ENCODE measurements at regions not wholly inside any gene's neighbourhood (a gene's known extent, or its start where the extent isn't known, plus 50 kb on each side); places are given as distances from the start of the nearest gene placed in this dataset.

DNA sequence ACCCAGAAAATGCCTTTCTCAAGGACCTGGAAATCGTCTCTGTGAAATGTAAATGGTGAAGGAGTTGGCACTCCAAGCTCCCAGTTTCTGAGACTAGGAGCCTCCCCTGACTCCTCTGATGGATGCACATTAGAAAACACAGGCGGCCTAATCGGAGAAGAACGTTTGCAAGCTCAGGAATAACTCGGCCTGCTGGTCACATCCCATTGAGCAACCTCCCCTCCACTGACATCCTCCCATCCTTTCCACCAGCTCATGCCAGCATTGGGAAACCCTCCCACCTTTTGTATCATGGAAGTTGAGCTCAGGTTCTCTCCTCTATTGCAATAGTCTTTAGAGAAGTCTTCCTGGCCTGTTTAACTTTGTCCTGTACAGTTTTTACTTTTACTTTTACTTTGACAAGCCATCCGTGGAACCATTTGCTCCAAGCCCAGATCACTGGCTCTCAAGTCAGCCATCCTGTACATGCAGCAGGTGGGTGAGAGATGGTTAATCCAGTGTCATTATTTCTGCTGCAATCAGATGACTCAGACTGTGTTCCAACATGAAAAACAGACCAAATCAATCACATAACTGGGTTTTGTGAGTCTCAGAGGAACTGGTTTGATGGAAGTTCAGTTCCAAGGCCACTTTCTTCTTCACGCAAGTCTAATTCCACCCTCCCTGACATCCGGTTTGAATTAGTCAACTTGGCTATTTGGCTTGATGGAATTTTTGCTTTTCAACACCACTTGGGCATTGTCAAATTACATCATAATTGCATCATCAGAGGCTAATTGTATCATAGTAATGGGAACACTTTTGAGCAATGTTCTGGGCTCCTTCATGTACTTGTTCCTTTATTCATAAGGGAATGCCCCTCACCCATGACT is 619.4 kb upstream of the CDH4 start:
- Histone ChIP-seq H3K4me1 (ENCODE audit: control insufficient read depth, insufficient read depth, low read length) (no peaks in the 10 kb centered on the region), H3K9me3 (ENCODE audit: control insufficient read depth, insufficient read depth, low read length) (no peaks in the 10 kb centered on the region), H3K27ac (ENCODE audit: low read length) (no peak overlapping the region), H3K27me3 (ENCODE audit: control insufficient read depth, insufficient read depth, low read length) (no peaks in the 10 kb centered on the region), H3K4me3 (ENCODE audit: low read length) (no peak overlapping the region), H3K36me3 (ENCODE audit: control insufficient read depth, insufficient read depth, low read length) (no peaks in the 10 kb centered on the region)
- no CpG with 5 or more reads among the region's 8 CpGs for WGBS (ENCODE audit: insufficient coverage, insufficient read length)
- DNase-seq (ENCODE audit: low read depth, low spot score), result no peak

DNA sequence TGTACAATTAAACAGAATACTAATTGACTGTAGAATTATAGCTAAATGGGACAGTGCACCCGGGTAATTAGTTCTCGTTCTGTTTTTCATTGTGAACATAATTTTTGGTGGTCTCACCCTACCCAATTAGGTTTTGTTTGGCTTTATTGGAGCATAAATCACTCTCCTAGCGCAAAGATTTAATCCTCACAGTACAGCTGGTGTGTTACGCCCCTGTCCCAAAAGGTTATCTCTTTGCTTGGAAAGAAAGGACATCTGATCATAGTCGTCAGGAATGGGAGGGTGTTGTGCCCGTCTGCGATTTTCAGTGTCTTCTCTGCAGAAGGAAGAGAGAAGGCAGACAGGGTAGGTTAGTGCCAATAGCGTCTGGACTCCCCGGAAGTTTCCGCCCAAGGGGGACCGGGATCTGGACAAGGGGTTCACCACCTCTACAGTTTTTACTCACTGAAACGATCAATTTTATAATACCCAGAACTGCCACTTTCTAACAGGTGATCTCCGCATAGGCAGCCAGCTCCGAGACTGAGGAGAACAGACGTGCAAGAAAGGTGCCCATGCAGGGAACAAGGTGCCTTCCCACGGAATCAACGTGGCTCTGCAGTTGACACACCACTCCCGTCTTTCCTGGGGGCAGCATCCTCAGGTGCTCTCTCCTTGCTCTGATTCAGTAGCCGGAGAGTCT is 617.4 kb upstream of the CDH4 start:
- no peaks in the 10 kb centered on the region for H3K36me3 ChIP-seq (ENCODE audit: control insufficient read depth, insufficient read depth, low read length)
- DNase-seq (ENCODE audit: low read depth, low spot score), result no peak
- H3K4me1 ChIP-seq (ENCODE audit: control insufficient read depth, insufficient read depth, low read length), result no peaks in the 10 kb centered on the region
- H3K27me3 ChIP-seq (ENCODE audit: control insufficient read depth, insufficient read depth, low read length), result no peaks in the 10 kb centered on the region
- WGBS (ENCODE audit: insufficient coverage, insufficient read length), result no CpG with 5 or more reads among the region's 19 CpGs
- H3K27ac ChIP-seq (ENCODE audit: low read length), result no peak overlapping the region
- H3K4me3 ChIP-seq (ENCODE audit: low read length), result no peak overlapping the region
- no peaks in the 10 kb centered on the region for H3K9me3 ChIP-seq (ENCODE audit: control insufficient read depth, insufficient read depth, low read length)

DNA sequence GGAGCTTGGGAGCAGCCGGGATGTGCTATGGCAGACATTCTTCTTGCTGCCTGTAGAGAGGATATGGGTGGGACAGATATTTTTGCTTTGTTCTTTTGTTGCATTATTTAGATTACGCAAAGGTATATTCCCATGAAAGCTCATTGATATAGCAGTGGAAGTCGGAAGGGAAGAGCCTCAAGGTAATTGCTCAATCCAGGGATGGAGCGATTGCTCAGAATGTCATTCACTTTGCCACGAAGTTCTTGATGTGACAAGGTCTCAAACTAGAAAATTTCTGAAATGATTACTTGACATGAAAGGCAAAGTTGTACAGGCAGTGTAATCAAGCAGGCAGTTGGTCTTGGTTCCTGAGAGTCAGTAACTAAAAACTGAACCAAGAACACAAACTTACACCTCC is 615.6 kb upstream of the CDH4 start:
- no peak overlapping the region for H3K4me3 ChIP-seq (ENCODE audit: low read length)
- H3K9me3 ChIP-seq (ENCODE audit: control insufficient read depth, insufficient read depth, low read length), result no peaks in the 10 kb centered on the region
- no peaks in the 10 kb centered on the region for H3K27me3 ChIP-seq (ENCODE audit: control insufficient read depth, insufficient read depth, low read length)
- H3K27ac ChIP-seq (ENCODE audit: low read length), result no peak overlapping the region
- no peak for DNase-seq (ENCODE audit: low read depth, low spot score)
- WGBS (ENCODE audit: insufficient coverage, insufficient read length), result no CpG with 5 or more reads among the region's 5 CpGs
- H3K36me3 ChIP-seq (ENCODE audit: control insufficient read depth, insufficient read depth, low read length), result no peaks in the 10 kb centered on the region
- H3K4me1 ChIP-seq (ENCODE audit: control insufficient read depth, insufficient read depth, low read length), result no peaks in the 10 kb centered on the region

- H3K36me3 ChIP-seq (ENCODE audit: control insufficient read depth, insufficient read depth, low read length), result no peaks in the 10 kb centered on the region
- no peak overlapping the region for H3K4me3 ChIP-seq (ENCODE audit: low read length)
- H3K27ac ChIP-seq (ENCODE audit: low read length), result no peak overlapping the region
- no CpG with 5 or more reads among the region's 6 CpGs for WGBS (ENCODE audit: insufficient coverage, insufficient read length)
- H3K27me3 ChIP-seq (ENCODE audit: control insufficient read depth, insufficient read depth, low read length), result no peaks in the 10 kb centered on the region
- H3K4me1 ChIP-seq (ENCODE audit: control insufficient read depth, insufficient read depth, low read length), result no peaks in the 10 kb centered on the region
- H3K9me3 ChIP-seq (ENCODE audit: control insufficient read depth, insufficient read depth, low read length), result no peaks in the 10 kb centered on the region
- no peak for DNase-seq (ENCODE audit: low read depth, low spot score)
These were observed 614.3 kb upstream of the CDH4 start for GRCh38 chr20:60637801-60638200.

- no peaks in the 10 kb centered on the region for H3K27me3 ChIP-seq (ENCODE audit: control insufficient read depth, insufficient read depth, low read length)
- H3K9me3 ChIP-seq (ENCODE audit: control insufficient read depth, insufficient read depth, low read length), result no peaks in the 10 kb centered on the region
- WGBS (ENCODE audit: insufficient coverage, insufficient read length), result no CpG with 5 or more reads among the region's 4 CpGs
- DNase-seq (ENCODE audit: low read depth, low spot score), result no peak
- no peak overlapping the region for H3K4me3 ChIP-seq (ENCODE audit: low read length)
- H3K4me1 ChIP-seq (ENCODE audit: control insufficient read depth, insufficient read depth, low read length), result no peaks in the 10 kb centered on the region
- no peaks in the 10 kb centered on the region for H3K36me3 ChIP-seq (ENCODE audit: control insufficient read depth, insufficient read depth, low read length)
- H3K27ac ChIP-seq (ENCODE audit: low read length), result no peak overlapping the region
These were observed 613.5 kb upstream of the CDH4 start for GRCh38 chr20:60638430-60639098.

DNA sequence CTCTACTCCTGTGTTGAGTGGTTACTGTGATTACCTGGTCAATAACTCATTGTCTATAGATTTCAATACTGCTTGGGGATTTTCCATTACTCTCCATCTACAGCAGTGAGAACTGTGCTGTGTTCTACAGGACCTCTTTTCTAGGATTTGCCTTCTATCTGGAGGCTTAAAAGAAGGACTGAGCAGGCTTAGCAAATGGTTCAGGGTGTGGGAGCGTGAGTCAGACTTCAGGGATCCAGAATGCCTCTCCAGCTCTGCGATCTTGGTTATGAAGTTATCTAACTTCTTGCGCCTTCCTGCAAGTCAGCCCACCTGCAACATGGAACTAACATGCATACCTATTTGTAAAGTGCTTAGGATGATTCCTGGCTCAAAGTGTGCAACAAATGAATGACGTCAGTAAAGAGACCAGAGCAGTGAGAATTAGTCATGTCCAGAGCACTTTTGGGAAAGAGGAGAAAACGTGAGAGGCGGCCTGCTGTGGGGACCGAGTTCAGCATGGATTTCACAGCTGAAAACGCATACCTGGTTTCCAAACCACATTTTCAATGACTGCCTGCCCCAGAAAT is 610.1 kb upstream of the CDH4 start:
- Histone ChIP-seq H3K27me3 (ENCODE audit: control insufficient read depth, insufficient read depth, low read length) (no peaks in the 10 kb centered on the region), H3K4me1 (ENCODE audit: control insufficient read depth, insufficient read depth, low read length) (no peaks in the 10 kb centered on the region), H3K4me3 (ENCODE audit: low read length) (no peak overlapping the region), H3K27ac (ENCODE audit: low read length) (no peak overlapping the region), H3K36me3 (ENCODE audit: control insufficient read depth, insufficient read depth, low read length) (no peaks in the 10 kb centered on the region), H3K9me3 (ENCODE audit: control insufficient read depth, insufficient read depth, low read length) (no peaks in the 10 kb centered on the region)
- no CpG with 5 or more reads among the region's 8 CpGs for WGBS (ENCODE audit: insufficient coverage, insufficient read length)
- no peak for DNase-seq (ENCODE audit: low read depth, low spot score)

GRCh38 chr20:60642541-60642940 is 609.5 kb upstream of the CDH4 start:
- H3K4me3 ChIP-seq (ENCODE audit: low read length), result no peak overlapping the region
- no CpG with 5 or more reads among the region's 4 CpGs for WGBS (ENCODE audit: insufficient coverage, insufficient read length)
- DNase-seq (ENCODE audit: low read depth, low spot score), result no peak
- no peaks in the 10 kb centered on the region for H3K9me3 ChIP-seq (ENCODE audit: control insufficient read depth, insufficient read depth, low read length)
- H3K36me3 ChIP-seq (ENCODE audit: control insufficient read depth, insufficient read depth, low read length), result no peaks in the 10 kb centered on the region
- no peaks in the 10 kb centered on the region for H3K27me3 ChIP-seq (ENCODE audit: control insufficient read depth, insufficient read depth, low read length)
- H3K27ac ChIP-seq (ENCODE audit: low read length), result no peak overlapping the region
- H3K4me1 ChIP-seq (ENCODE audit: control insufficient read depth, insufficient read depth, low read length), result no peaks in the 10 kb centered on the region

DNA sequence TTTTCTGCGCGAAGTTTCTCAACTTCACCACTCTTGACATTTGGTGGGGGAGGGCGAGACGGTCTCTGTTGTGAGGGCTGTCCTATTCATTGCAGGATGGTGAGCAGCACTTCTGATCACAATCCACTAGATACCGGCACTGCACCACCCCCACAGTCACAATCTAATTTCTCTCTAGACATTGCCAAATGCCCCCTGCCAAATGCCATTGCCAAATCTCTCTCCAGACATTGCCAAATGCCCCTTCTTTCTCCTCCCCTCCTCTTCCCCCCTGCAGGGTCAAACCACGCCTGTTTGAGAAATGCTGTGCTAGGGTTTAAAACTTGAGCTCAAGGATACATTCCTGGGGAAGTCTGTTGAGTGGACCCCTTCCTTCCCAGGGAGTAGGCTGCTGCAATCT is 603.5 kb upstream of the CDH4 start:
- no peak overlapping the region for H3K27ac ChIP-seq (ENCODE audit: low read length)
- WGBS (ENCODE audit: insufficient coverage, insufficient read length), result no CpG with 5 or more reads among the region's 6 CpGs
- H3K36me3 ChIP-seq (ENCODE audit: control insufficient read depth, insufficient read depth, low read length), result no peaks in the 10 kb centered on the region
- no peak for DNase-seq (ENCODE audit: low read depth, low spot score)
- no peaks in the 10 kb centered on the region for H3K9me3 ChIP-seq (ENCODE audit: control insufficient read depth, insufficient read depth, low read length)
- no peaks in the 10 kb centered on the region for H3K27me3 ChIP-seq (ENCODE audit: control insufficient read depth, insufficient read depth, low read length)
- H3K4me1 ChIP-seq (ENCODE audit: control insufficient read depth, insufficient read depth, low read length), result no peaks in the 10 kb centered on the region
- H3K4me3 ChIP-seq (ENCODE audit: low read length), result no peak overlapping the region

- no peaks in the 10 kb centered on the region for H3K4me1 ChIP-seq (ENCODE audit: control insufficient read depth, insufficient read depth, low read length)
- no peak overlapping the region for H3K27ac ChIP-seq (ENCODE audit: low read length)
- H3K4me3 ChIP-seq (ENCODE audit: low read length), result no peak overlapping the region
- no peak for DNase-seq (ENCODE audit: low read depth, low spot score)
- no CpG with 5 or more reads among the region's 12 CpGs for WGBS (ENCODE audit: insufficient coverage, insufficient read length)
- H3K36me3 ChIP-seq (ENCODE audit: control insufficient read depth, insufficient read depth, low read length), result no peaks in the 10 kb centered on the region
- H3K9me3 ChIP-seq (ENCODE audit: control insufficient read depth, insufficient read depth, low read length), result no peaks in the 10 kb centered on the region
- H3K27me3 ChIP-seq (ENCODE audit: control insufficient read depth, insufficient read depth, low read length), result no peaks in the 10 kb centered on the region
These were observed 602.5 kb upstream of the CDH4 start for GRCh38 chr20:60649541-60649940.

DNA sequence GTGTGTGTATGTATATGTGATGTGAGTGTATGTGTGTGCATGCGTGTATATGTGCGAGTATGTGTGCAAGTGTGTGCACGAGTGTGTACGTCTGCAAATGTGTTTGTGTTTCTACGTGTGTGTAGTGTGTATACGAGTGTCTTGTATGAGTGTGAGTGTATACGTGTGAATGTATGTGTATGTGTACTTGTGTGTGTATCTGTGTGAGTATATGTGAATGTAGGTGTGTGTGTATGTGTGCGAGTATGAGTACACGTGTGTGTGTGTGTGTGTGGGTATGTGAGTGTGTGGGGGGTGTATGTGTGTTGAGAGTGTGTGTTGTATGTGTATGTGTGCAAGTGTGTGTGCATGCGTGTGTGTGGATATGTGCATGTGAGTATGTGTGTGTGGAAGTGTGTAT is 602.0 kb upstream of the CDH4 start:
- 100% methylated on average over 10 of the region's 10 CpGs for WGBS (ENCODE audit: insufficient coverage, insufficient read length)
- Histone ChIP-seq H3K27me3 (ENCODE audit: control insufficient read depth, insufficient read depth, low read length) (no peaks in the 10 kb centered on the region), H3K36me3 (ENCODE audit: control insufficient read depth, insufficient read depth, low read length) (no peaks in the 10 kb centered on the region), H3K9me3 (ENCODE audit: control insufficient read depth, insufficient read depth, low read length) (no peaks in the 10 kb centered on the region), H3K27ac (ENCODE audit: low read length) (no peak overlapping the region), H3K4me1 (ENCODE audit: control insufficient read depth, insufficient read depth, low read length) (no peaks in the 10 kb centered on the region), H3K4me3 (ENCODE audit: low read length) (no peak overlapping the region)
- DNase-seq (ENCODE audit: low read depth, low spot score), result no peak
